ENCODE measurements at regions not wholly inside any gene's neighbourhood (a gene's known extent, or its start where the extent isn't known, plus 50 kb on each side); places are given as distances from the start of the nearest gene placed in this dataset.

- TF ChIP-seq POLR2A (IDR thresholded peaks at IDR 0.05), result no peak
- TF ChIP-seq, protein P1, sequence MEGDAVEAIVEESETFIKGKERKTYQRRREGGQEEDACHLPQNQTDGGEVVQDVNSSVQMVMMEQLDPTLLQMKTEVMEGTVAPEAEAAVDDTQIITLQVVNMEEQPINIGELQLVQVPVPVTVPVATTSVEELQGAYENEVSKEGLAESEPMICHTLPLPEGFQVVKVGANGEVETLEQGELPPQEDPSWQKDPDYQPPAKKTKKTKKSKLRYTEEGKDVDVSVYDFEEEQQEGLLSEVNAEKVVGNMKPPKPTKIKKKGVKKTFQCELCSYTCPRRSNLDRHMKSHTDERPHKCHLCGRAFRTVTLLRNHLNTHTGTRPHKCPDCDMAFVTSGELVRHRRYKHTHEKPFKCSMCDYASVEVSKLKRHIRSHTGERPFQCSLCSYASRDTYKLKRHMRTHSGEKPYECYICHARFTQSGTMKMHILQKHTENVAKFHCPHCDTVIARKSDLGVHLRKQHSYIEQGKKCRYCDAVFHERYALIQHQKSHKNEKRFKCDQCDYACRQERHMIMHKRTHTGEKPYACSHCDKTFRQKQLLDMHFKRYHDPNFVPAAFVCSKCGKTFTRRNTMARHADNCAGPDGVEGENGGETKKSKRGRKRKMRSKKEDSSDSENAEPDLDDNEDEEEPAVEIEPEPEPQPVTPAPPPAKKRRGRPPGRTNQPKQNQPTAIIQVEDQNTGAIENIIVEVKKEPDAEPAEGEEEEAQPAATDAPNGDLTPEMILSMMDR (IDR thresholded peaks at IDR 0.05), result no peak
Observed at GRCh38 chr10:4569151-4569550, 256.9 kb upstream of the AKR1E2 start.

All from testis (tissue), 2 donors.